Ecto neural progenitor cell (in vitro differentiated cells): ENCODE measurements at regions not wholly inside any gene's neighbourhood (a gene's known extent, or its start where the extent isn't known, plus 50 kb on each side); places are given as distances from the start of the nearest gene placed in this dataset.
"Not testable (repeated sequence)": the region's sequence is repeated elsewhere in the genome, so short reads cannot be mapped to it uniquely, and the experiment has no call there.

Source experiments
- DNase-seq: peaks from one replicate; pipeline ENCODE4 v3.0.0-alpha.2; 2018; ENCODE audit warnings: low spot score

- DNase-seq, result no peak
Observed at GRCh38 chrX:26597981-26598380, 382.0 kb downstream of the MAGEB5 start.

- DNase-seq, result no peak
Observed at GRCh38 chrX:26590849-26591248, 374.9 kb downstream of the MAGEB5 start.

- DNase-seq, result no peak
Observed at GRCh38 chrX:26586570-26586969, 370.6 kb downstream of the MAGEB5 start.

- DNase-seq, result no peak
Observed at GRCh38 chrX:26581091-26581490, 365.1 kb downstream of the MAGEB5 start.

GRCh38 chrX:26580021-26580420 is 364.1 kb downstream of the MAGEB5 start:
- no peak for DNase-seq

- DNase-seq, result no peak
Observed at GRCh38 chrX:26574234-26574633, 358.3 kb downstream of the MAGEB5 start.

GRCh38 chrX:26562156-26562555 is 346.2 kb downstream of the MAGEB5 start:
- no peak for DNase-seq

- DNase-seq, result no peak
Observed at GRCh38 chrX:26559855-26560254, 343.9 kb downstream of the MAGEB5 start.

GRCh38 chrX:26558719-26559386 is 342.9 kb downstream of the MAGEB5 start:
- no peak for DNase-seq

- no peak for DNase-seq
Observed at GRCh38 chrX:26557691-26558321, 341.8 kb downstream of the MAGEB5 start.

GRCh38 chrX:26525768-26526167 is 309.8 kb downstream of the MAGEB5 start:
- not testable (repeated sequence) for DNase-seq

- no peak for DNase-seq
Observed at GRCh38 chrX:26522501-26522900, 306.5 kb downstream of the MAGEB5 start.

GRCh38 chrX:26511589-26512363 is 295.8 kb downstream of the MAGEB5 start:
- DNase-seq, result no peak

GRCh38 chrX:26470941-26471340 is 255.0 kb downstream of the MAGEB5 start:
- peak; percentile 40 for DNase-seq

- DNase-seq, result no peak
Observed at GRCh38 chrX:26466387-26466786, 250.4 kb downstream of the MAGEB5 start.

- DNase-seq, result no peak
Observed at GRCh38 chrX:26445288-26445687, 229.3 kb downstream of the MAGEB5 start.

GRCh38 chrX:26444417-26444816 is 228.4 kb downstream of the MAGEB5 start:
- not testable (repeated sequence) for DNase-seq

GRCh38 chrX:26442340-26442739 is 226.4 kb downstream of the MAGEB5 start:
- no peak for DNase-seq

- DNase-seq, result no peak
Observed at GRCh38 chrX:26414534-26414933, 198.6 kb downstream of the MAGEB5 start.

- no peak for DNase-seq
Observed at GRCh38 chrX:26411045-26411444, 195.1 kb downstream of the MAGEB5 start.

- DNase-seq, result no peak
Observed at GRCh38 chrX:26409636-26410035, 193.7 kb downstream of the MAGEB5 start.

- no peak for DNase-seq
Observed at GRCh38 chrX:26387906-26388305, 171.9 kb downstream of the MAGEB5 start.

GRCh38 chrX:26376037-26376708 is 160.2 kb downstream of the MAGEB5 start:
- no peak for DNase-seq
